ENCODE measurements at regions not wholly inside any gene's neighbourhood (a gene's known extent, or its start where the extent isn't known, plus 50 kb on each side); places are given as distances from the start of the nearest gene placed in this dataset.
"Not testable (repeated sequence)": the region's sequence is repeated elsewhere in the genome, so short reads cannot be mapped to it uniquely, and the experiment has no call there.

DNA sequence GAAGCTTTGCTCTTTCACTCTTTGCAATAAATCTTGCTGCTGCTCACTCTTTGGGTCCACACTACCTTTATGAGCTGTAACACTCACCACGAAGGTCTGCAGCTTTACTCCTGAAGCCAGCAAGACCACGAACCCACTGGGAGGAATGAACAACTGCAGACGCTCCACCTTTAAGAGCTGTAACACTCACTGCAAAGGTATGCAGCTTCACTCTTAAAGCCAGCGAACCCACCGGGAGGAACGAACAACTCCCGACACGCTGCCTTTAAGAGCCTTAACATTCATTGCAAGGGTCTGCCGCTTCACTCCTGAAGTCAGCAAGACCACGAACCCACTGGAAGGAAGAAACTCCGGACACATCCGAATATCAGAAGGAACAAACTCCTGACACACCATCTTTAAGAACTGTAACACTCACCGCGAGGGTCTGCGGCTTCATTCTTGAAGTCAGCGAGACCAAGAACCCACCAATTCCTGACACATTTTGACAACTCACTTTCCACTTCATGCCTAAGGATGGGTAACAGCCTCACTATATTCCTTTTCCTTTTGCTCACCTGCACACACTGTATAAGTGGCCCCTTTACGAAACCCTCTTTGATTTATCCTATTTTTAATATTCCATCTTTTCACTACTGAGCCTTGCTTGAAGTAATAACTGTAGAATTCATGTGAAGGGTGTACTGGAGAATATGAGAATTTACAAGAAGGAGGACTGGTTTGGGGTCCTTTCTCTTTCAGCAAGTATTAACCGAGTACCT lies 103.2 kb downstream of the RGS2 start:
- H3K4me3 Mint-ChIP-seq; DNase-seq; POLR2A ChIA-PET; H3K36me3 Mint-ChIP-seq (ENCODE audit: low read depth); H3K27me3 Mint-ChIP-seq (ENCODE audit: low read depth); H3K27ac Mint-ChIP-seq; H3K9me3 Mint-ChIP-seq (ENCODE audit: insufficient read depth); ATAC-seq; H3K4me1 Mint-ChIP-seq (ENCODE audit: low read depth); CTCF ChIA-PET: not testable (repeated sequence)

DNA sequence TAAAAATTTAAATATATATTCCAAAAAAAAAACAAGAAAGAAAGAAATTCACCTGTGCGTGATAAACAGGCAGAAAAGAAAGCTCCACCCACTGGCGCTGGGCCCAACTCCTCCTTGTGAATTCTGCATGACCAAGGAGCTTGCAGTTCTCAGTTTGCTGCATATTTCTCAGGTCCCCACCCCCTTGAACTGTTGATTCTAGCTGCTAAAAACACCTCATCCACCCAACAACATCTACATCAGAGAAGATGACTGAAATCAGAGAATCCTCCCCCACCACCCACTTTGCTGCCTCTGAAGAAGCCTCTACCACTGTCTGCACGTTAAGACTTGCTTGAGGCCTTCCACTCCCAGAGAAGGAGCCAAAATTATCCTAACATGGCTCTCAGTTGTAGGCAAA lies 104.8 kb downstream of the RGS2 start:
- ATAC-seq: no peak
- no peaks in the 10 kb centered on the region for H3K36me3 Mint-ChIP-seq (ENCODE audit: low read depth)
- H3K27me3 Mint-ChIP-seq (ENCODE audit: low read depth): no peaks in the 10 kb centered on the region
- no peak for DNase-seq
- ChIA-PET CTCF (no interaction called here), POLR2A (no interaction called here)
- H3K4me3 Mint-ChIP-seq: no peak overlapping the region
- no peaks in the 10 kb centered on the region for H3K4me1 Mint-ChIP-seq (ENCODE audit: low read depth)
- no peak overlapping the region for H3K27ac Mint-ChIP-seq
- H3K9me3 Mint-ChIP-seq (ENCODE audit: insufficient read depth): no peaks in the 10 kb centered on the region

DNA sequence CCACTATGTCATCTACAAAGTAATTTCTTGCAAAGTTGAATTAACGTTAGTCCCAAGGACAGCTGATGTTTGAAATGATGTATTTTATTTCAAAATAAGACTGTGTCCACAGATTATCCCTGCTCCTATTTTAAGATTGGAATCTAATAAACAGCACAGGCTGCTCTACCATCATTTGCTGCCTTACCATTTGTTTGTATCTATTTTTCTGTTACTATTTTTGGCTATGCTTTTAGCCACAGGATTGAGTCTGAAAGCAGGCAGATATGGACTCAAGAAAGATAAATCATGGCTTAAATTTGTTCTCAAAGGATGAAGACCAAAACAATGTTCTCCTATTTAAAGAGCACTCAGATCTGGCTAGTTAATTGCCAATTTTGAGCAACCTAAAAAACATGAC lies 105.3 kb downstream of the RGS2 start:
- no peaks in the 10 kb centered on the region for H3K4me1 Mint-ChIP-seq (ENCODE audit: low read depth)
- H3K27me3 Mint-ChIP-seq (ENCODE audit: low read depth): no peaks in the 10 kb centered on the region
- no peak overlapping the region for H3K4me3 Mint-ChIP-seq
- POLR2A ChIA-PET: no interaction called here
- no peak for DNase-seq
- H3K36me3 Mint-ChIP-seq (ENCODE audit: low read depth): no peaks in the 10 kb centered on the region
- CTCF ChIA-PET: no interaction called here
- H3K27ac Mint-ChIP-seq: no peak overlapping the region
- no peak for ATAC-seq
- H3K9me3 Mint-ChIP-seq (ENCODE audit: insufficient read depth): no peaks in the 10 kb centered on the region

DNA sequence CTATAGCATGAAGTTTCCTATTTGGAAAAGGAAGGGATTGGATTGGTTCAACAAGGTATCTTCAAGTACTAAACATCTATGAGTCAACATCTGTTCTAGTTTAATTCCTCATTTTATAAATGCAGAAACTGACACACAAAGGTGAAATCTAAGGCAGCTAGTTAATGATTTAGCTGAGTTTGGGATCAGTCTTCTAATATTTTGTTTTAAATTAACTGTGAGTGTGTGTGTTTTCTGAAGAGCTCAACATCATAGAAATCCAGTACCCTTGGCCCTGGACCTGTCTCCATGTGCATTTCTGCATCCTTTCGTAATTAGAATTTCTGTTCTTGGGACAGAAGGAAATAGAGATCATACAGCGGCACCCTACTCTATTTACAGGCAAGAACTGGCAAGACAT lies 105.9 kb downstream of the RGS2 start:
- ChIA-PET POLR2A (no interaction called here), CTCF (no interaction called here)
- Mint-ChIP-seq H3K4me3 (no peak overlapping the region), H3K36me3 (ENCODE audit: low read depth) (no peaks in the 10 kb centered on the region), H3K27ac (no peak overlapping the region), H3K4me1 (ENCODE audit: low read depth) (no peaks in the 10 kb centered on the region), H3K27me3 (ENCODE audit: low read depth) (no peaks in the 10 kb centered on the region), H3K9me3 (ENCODE audit: insufficient read depth) (no peaks in the 10 kb centered on the region)
- DNase-seq (no peak), ATAC-seq (no peak)

DNA sequence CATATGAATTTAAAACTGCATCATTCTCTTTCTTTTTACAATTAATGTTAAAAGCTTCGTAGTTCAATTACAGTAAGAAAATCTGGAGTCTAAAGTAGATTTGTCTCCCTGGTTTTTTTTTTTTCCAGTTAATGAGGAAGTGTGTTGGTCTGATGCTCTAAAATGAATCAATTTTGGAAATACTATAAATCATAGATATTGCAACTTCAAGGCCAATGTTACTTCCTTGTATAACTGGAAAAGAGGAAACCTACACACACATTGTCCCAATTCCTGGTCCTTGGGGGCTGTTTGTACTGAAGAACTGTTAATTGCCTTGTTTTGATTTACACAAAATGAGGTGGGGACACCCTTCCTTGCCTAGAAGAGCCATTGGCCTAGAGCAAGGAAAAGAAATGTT lies 107.2 kb downstream of the RGS2 start:
- ATAC-seq: no peak
- ChIA-PET POLR2A (no interaction called here), CTCF (no interaction called here)
- DNase-seq: no peak
- H3K4me3 Mint-ChIP-seq: no peak overlapping the region
- no peaks in the 10 kb centered on the region for H3K9me3 Mint-ChIP-seq (ENCODE audit: insufficient read depth)
- H3K4me1 Mint-ChIP-seq (ENCODE audit: low read depth): no peaks in the 10 kb centered on the region
- H3K27me3 Mint-ChIP-seq (ENCODE audit: low read depth): no peaks in the 10 kb centered on the region
- H3K27ac Mint-ChIP-seq: no peak overlapping the region
- H3K36me3 Mint-ChIP-seq (ENCODE audit: low read depth): no peaks in the 10 kb centered on the region

DNA sequence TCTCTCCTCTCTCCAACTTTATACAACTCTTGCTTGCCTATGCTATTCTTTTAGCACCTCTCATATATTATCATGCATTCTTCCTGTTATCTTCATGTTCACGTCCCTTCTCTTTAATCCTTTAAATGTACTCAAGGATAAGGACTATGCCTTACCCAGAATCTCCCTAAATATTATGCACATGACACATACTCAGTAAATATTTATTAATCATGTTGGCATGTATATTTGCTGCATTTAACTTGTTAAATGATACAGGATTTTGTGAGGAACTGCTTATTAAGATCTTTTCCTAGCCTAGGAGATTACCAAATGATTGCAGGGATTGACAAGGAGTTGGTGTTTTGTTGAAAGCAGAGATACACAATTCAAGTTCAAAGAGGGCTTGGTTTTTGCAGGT lies 109.4 kb downstream of the RGS2 start:
- ChIA-PET POLR2A (no interaction called here), CTCF (no interaction called here)
- no peak for DNase-seq
- Mint-ChIP-seq H3K27ac (no peak overlapping the region), H3K4me1 (ENCODE audit: low read depth) (no peaks in the 10 kb centered on the region), H3K27me3 (ENCODE audit: low read depth) (no peaks in the 10 kb centered on the region), H3K36me3 (ENCODE audit: low read depth) (no peaks in the 10 kb centered on the region), H3K4me3 (no peak overlapping the region), H3K9me3 (ENCODE audit: insufficient read depth) (no peaks in the 10 kb centered on the region)
- no peak for ATAC-seq

DNA sequence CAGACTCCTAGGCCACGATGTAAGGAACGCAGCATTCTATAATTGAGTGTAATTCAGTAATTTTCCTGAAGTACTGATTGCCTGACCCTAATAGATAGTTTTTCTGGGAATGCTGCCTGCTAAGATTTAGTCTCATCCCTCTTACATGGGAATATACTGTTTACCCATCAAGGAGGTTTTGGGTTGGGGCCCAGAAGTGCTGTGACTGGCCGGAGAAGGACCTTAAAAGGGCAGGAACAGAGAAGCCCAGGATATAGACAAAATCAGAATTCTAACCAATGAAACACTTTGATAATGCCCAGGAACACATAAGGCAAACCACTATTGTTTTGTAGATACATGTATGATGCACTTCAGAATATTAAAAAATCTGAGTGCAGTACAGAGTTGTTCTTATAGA lies 111.6 kb downstream of the RGS2 start:
- ATAC-seq (no peak), DNase-seq (no peak)
- Mint-ChIP-seq H3K27me3 (ENCODE audit: low read depth) (no peaks in the 10 kb centered on the region), H3K4me3 (no peak overlapping the region), H3K36me3 (ENCODE audit: low read depth) (no peaks in the 10 kb centered on the region), H3K4me1 (ENCODE audit: low read depth) (no peaks in the 10 kb centered on the region), H3K27ac (no peak overlapping the region), H3K9me3 (ENCODE audit: insufficient read depth) (no peaks in the 10 kb centered on the region)
- POLR2A ChIA-PET: no interaction called here
- CTCF ChIA-PET: no interaction called here

DNA sequence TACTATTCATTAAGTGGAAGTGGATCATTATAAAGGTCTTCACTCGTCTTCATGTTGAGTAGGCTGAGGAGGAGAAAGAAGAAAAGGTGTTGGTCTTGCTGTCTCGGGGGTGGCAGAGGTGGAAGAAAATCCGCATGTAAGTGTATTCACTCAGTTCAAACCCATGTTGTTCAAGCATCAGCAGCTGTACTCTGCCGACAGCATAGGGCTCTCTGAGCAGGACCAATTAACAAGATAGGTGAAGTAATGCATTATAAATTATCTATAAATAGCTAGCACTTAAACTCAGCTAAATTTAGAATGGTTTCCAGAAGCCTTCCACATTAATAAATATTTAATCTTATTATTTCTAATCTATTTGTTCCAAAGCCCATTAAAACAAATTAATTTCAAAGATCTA lies 116.8 kb downstream of the RGS2 start:
- Mint-ChIP-seq H3K4me3 (no peak overlapping the region), H3K27me3 (ENCODE audit: low read depth) (no peaks in the 10 kb centered on the region), H3K4me1 (ENCODE audit: low read depth) (no peaks in the 10 kb centered on the region), H3K27ac (no peak overlapping the region), H3K9me3 (ENCODE audit: insufficient read depth) (no peaks in the 10 kb centered on the region), H3K36me3 (ENCODE audit: low read depth) (no peaks in the 10 kb centered on the region)
- POLR2A ChIA-PET: no interaction called here
- no peak for DNase-seq
- ATAC-seq: no peak
- CTCF ChIA-PET: no interaction called here

DNA sequence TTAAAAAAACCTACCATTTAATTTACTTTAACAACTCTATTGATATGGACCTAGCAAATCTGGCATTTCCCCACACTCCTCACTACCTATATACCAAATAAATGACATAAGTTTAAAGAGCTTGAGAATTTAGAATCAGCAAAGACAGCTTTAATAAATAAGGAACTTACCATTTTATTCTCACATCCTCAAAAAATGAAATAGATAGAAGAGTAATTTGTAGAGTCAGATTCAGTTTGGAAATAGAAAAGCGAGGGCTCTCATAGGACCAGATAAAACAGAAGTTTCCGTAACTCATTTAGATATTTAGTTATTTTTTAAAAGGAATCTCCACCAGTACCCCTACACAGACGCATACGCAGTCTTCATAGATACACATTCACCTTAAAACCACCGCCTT lies 117.9 kb downstream of the RGS2 start:
- Mint-ChIP-seq H3K27ac (no peak overlapping the region), H3K27me3 (ENCODE audit: low read depth) (no peaks in the 10 kb centered on the region), H3K36me3 (ENCODE audit: low read depth) (no peaks in the 10 kb centered on the region), H3K4me3 (no peak overlapping the region), H3K9me3 (ENCODE audit: insufficient read depth) (no peaks in the 10 kb centered on the region), H3K4me1 (ENCODE audit: low read depth) (no peaks in the 10 kb centered on the region)
- ChIA-PET CTCF (no interaction called here), POLR2A (interaction anchor here (1.2 kb wide), 1 partner anchor 20 kb away, joined by 6 read pairs; no protein-coding TSS in a partner anchor)
- ATAC-seq (no peak), DNase-seq (no peak)

DNA sequence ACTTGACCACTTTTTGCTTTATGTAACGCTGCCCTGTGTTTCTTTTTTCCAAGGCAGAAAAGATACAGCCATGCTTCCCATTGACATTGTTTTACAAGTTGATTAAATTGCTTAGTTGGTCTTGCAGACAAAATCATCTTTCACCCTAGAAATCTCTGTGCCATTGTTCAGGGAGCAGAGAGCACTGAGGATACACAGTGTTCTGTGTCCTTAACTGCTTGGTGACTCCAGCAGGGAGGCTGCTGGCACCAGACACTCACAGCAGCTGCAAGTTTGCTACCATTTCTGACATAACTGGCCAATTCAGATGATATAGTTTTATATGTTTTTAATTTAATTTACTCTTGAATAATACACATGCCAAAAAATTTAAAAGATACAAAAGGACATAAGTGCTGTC lies 118.7 kb downstream of the RGS2 start:
- no peak for ATAC-seq
- Mint-ChIP-seq H3K9me3 (ENCODE audit: insufficient read depth) (no peaks in the 10 kb centered on the region), H3K36me3 (ENCODE audit: low read depth) (no peaks in the 10 kb centered on the region), H3K4me1 (ENCODE audit: low read depth) (no peaks in the 10 kb centered on the region), H3K27me3 (ENCODE audit: low read depth) (no peaks in the 10 kb centered on the region), H3K4me3 (no peak overlapping the region), H3K27ac (no peak overlapping the region)
- DNase-seq: no peak
- POLR2A ChIA-PET: no interaction called here
- CTCF ChIA-PET: no interaction called here

DNA sequence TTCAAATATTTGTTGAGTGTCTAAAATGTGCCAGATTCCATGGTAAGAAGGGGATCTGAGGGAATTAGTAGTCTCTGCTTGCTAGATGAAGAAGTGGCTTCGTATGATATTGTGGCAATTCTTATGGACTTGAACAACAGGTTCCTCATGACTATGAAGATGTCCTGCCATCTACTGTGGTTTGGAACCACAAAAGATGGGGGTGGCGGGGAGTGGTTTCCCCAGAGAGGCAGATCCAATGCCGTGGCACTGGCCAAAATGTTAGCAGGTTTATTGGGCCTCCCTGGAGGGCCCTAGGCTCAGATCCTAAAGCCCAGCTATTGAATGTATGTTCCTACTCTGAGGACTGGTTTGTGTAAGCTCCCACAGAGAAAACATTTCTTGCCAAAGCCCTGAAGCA lies 120.8 kb downstream of the RGS2 start:
- H3K4me3 Mint-ChIP-seq: no peak overlapping the region
- no peak overlapping the region for H3K27ac Mint-ChIP-seq
- DNase-seq (no peak), ATAC-seq (no peak)
- H3K9me3 Mint-ChIP-seq (ENCODE audit: insufficient read depth): no peaks in the 10 kb centered on the region
- ChIA-PET POLR2A (interaction anchor here (0.6 kb wide), 1 partner anchor 9 kb away, joined by 4 read pairs; no protein-coding TSS in a partner anchor), CTCF (no interaction called here)
- H3K36me3 Mint-ChIP-seq (ENCODE audit: low read depth): no peaks in the 10 kb centered on the region
- no peaks in the 10 kb centered on the region for H3K4me1 Mint-ChIP-seq (ENCODE audit: low read depth)
- no peaks in the 10 kb centered on the region for H3K27me3 Mint-ChIP-seq (ENCODE audit: low read depth)

DNA sequence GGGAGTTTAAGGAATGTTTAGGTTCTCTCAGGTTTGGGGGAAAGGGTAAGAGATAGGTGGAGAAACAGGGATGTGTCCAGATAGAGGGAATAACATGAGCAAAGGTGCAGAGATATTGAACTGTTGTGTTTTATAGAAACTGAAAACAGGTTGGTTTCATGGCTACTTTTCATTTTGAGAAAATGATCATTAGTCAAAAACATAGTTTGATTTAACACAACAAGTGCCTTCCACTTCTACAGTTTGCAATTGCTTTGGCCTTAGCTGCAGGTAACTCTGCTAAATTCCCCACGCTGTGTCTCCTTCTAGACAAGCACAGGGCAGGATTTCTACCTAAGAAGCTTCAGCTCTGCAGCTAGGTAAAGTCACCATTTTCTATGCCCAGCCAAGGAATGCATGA lies 124.9 kb downstream of the RGS2 start:
- ChIA-PET POLR2A (no interaction called here), CTCF (interaction anchor here (0.7 kb wide), 2 partner anchors 30 to 65 kb away, joined by 3 read pairs; no protein-coding TSS in a partner anchor)
- H3K27ac Mint-ChIP-seq: no peak overlapping the region
- ATAC-seq (no peak), DNase-seq (no peak)
- no peaks in the 10 kb centered on the region for H3K27me3 Mint-ChIP-seq (ENCODE audit: low read depth)
- peaks cover 8% of the 10 kb centered on the region for H3K4me1 Mint-ChIP-seq (ENCODE audit: low read depth)
- no peaks in the 10 kb centered on the region for H3K9me3 Mint-ChIP-seq (ENCODE audit: insufficient read depth)
- no peaks in the 10 kb centered on the region for H3K36me3 Mint-ChIP-seq (ENCODE audit: low read depth)
- H3K4me3 Mint-ChIP-seq: no peak overlapping the region

DNA sequence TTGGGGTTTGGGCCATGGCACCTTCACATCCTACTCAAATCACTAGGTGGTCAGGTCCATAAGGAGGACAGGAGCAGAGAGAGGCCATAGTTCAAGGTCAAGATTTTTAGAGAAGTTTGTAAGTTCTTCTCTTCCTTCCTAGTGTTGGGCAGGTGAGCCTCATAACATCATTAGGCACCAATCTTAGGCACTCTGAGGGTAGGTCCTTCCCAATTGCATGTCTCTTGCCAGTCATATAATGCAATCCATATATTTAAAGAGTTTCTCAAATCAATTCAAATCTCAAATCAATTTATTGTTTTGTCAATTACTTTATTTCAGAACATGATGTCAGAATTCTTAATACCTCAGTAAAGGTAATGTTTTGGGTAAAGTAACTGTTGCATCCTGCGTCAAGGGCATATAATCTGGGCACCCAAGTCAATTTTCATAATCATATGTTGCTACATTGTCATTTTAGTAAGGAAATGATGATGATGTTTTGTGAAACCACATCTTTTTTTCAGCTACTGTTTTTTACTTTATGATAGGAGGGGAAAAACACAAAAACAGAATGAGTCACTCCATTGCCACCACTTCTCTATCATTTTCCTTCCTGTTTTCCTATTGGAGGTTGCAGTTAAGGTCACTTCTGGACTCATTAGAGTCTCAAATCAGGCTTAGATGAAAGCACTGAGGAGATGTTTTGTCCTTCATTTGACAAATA lies 122.7 kb downstream of the UCHL5 start:
- DNase-seq (no peak), ATAC-seq (no peak)
- no peaks in the 10 kb centered on the region for H3K36me3 Mint-ChIP-seq (ENCODE audit: low read depth)
- ChIA-PET CTCF (interaction anchor here (1.3 kb wide), 1 partner anchor 130 kb away, joined by 3 read pairs; no protein-coding TSS in a partner anchor), POLR2A (no interaction called here)
- H3K4me3 Mint-ChIP-seq: no peak overlapping the region
- no peak overlapping the region for H3K27ac Mint-ChIP-seq
- peaks cover 8% of the 10 kb centered on the region for H3K4me1 Mint-ChIP-seq (ENCODE audit: low read depth)
- no peaks in the 10 kb centered on the region for H3K9me3 Mint-ChIP-seq (ENCODE audit: insufficient read depth)
- no peaks in the 10 kb centered on the region for H3K27me3 Mint-ChIP-seq (ENCODE audit: low read depth)

All from activated CD8-positive, alpha-beta T cell treated with anti-CD3 and anti-CD28 coated beads, Interleukin-2, amount 10 ng/mL, durations not matched to agents 7 days and 5 days (primary cell).